ENCODE measurements at regions not wholly inside any gene's neighbourhood (a gene's known extent, or its start where the extent isn't known, plus 50 kb on each side); places are given as distances from the start of the nearest gene placed in this dataset.

GRCh38 chr6:168153553-168153952 lies 74.5 kb upstream of the FRMD1 start:
- TF ChIP-seq CTCF (optimal IDR thresholded peaks at IDR 0.05 in 1 of 3, IDR thresholded peaks at IDR 0.05 in 1 of 3, conservative IDR thresholded peaks at IDR 0.05 in 1 of 3; ENCODE audit: extremely low read depth in 1 of 3, insufficient read depth in 2 of 3, low read length in 3 of 3) (no peak), EZH2 (IDR thresholded peaks at IDR 0.05; ENCODE audit: low read length) (no peak)
